ENCODE measurements at regions not wholly inside any gene's neighbourhood (a gene's known extent, or its start where the extent isn't known, plus 50 kb on each side); places are given as distances from the start of the nearest gene placed in this dataset.
"Not testable (repeated sequence)": the region's sequence is repeated elsewhere in the genome, so short reads cannot be mapped to it uniquely, and the experiment has no call there.

- DNase-seq (ENCODE audit: low spot score) (no peak), ATAC-seq (no peak)
- no peak for TF ChIP-seq EZH2 (IDR thresholded peaks at IDR 0.05; ENCODE audit: low read depth, unreplicated experiment)
- no peak for TF ChIP-seq REST (IDR thresholded peaks at IDR 0.05; ENCODE audit: unreplicated experiment)
- TF ChIP-seq STAT1 (IDR thresholded peaks at IDR 0.05; ENCODE audit: unreplicated experiment), result no peak
- no peak for TF ChIP-seq JUNB (IDR thresholded peaks at IDR 0.05; ENCODE audit: unreplicated experiment)
- TF ChIP-seq CTCF (conservative IDR thresholded peaks at IDR 0.05; ENCODE audit: low read depth in 2 of 2), result no peak
- TF ChIP-seq ZNF462 (CRISPR knock-in tag; IDR thresholded peaks at IDR 0.05), result no peak
- TF ChIP-seq POLR2AphosphoS5 (IDR thresholded peaks at IDR 0.05; ENCODE audit: low read depth), result no peak
- TF ChIP-seq ZNF331 (CRISPR knock-in tag; IDR thresholded peaks at IDR 0.05; ENCODE audit: low read depth), result no peak
- no peak for TF ChIP-seq ETS1 (IDR thresholded peaks at IDR 0.05)
- TF ChIP-seq NANOG (IDR thresholded peaks at IDR 0.05; ENCODE audit: borderline replicate concordance), result no peak
- no peak for TF ChIP-seq EZH2phosphoT487 (IDR thresholded peaks at IDR 0.05; ENCODE audit: unreplicated experiment)
- H3K4me3 ChIP-seq, result no peak overlapping the region
- peaks cover 31% of the 10 kb centered on the region for H3K36me3 Mint-ChIP-seq (ENCODE audit: low read depth)
- no peak overlapping the region for H2AFZ ChIP-seq
- H3K36me3 ChIP-seq (ENCODE audit: insufficient read depth), result no peaks in the 10 kb centered on the region
- H3K9me3 Mint-ChIP-seq, result peaks cover 41% of the 10 kb centered on the region
- no peaks in the 10 kb centered on the region for H3K79me2 ChIP-seq (replicated peaks; ENCODE audit: insufficient read depth)
- H3K27me3 Mint-ChIP-seq (ENCODE audit: insufficient read depth, low read depth, poor library complexity), result no peaks in the 10 kb centered on the region
- no peak overlapping the region for H3K27ac Mint-ChIP-seq
- H4K20me1 ChIP-seq (replicated peaks; ENCODE audit: insufficient read depth), result no peaks in the 10 kb centered on the region
- H3F3A ChIP-seq (replicated peaks; ENCODE audit: low read depth), result peaks cover 4% of the 10 kb centered on the region; the same call in 1 of the 2 replicates
- H3K27me3 ChIP-seq (ENCODE audit: insufficient read depth), result no peaks in the 10 kb centered on the region
- no peak overlapping the region for H3K27ac ChIP-seq (ENCODE audit: low read depth)
- H3K4me3 Mint-ChIP-seq, result no peak overlapping the region
- H3K4me2 ChIP-seq, result no peak overlapping the region
- H3K9me2 ChIP-seq (ENCODE audit: insufficient read depth), result no peaks in the 10 kb centered on the region
- H3K4me1 Mint-ChIP-seq, result peaks cover 10% of the 10 kb centered on the region
- H3K4me1 ChIP-seq (ENCODE audit: insufficient read depth), result peaks cover 20% of the 10 kb centered on the region
Observed at GRCh38 chr1:228846952-228847351, 111.7 kb downstream of the RHOU start.

- DNase-seq (ENCODE audit: low spot score); H3K79me2 ChIP-seq (replicated peaks; ENCODE audit: insufficient read depth); H3K4me3 Mint-ChIP-seq; H3K9me2 ChIP-seq (ENCODE audit: insufficient read depth); ATAC-seq; H3K27me3 Mint-ChIP-seq (ENCODE audit: insufficient read depth, low read depth, poor library complexity); H3K4me3 ChIP-seq; H3K4me2 ChIP-seq; H3K27ac ChIP-seq (ENCODE audit: low read depth); H3F3A ChIP-seq (replicated peaks; ENCODE audit: low read depth); H3K27me3 ChIP-seq (ENCODE audit: insufficient read depth); H3K27ac Mint-ChIP-seq; H2AFZ ChIP-seq; H3K36me3 ChIP-seq (ENCODE audit: insufficient read depth); H4K20me1 ChIP-seq (replicated peaks; ENCODE audit: insufficient read depth): not testable (repeated sequence)
- Mint-ChIP-seq H3K36me3 (ENCODE audit: low read depth) (peaks cover 33% of the 10 kb centered on the region), H3K9me3 (peaks cover 42% of the 10 kb centered on the region), H3K4me1 (peaks cover 12% of the 10 kb centered on the region)
- H3K4me1 ChIP-seq (ENCODE audit: insufficient read depth), result peaks cover 22% of the 10 kb centered on the region
Observed at GRCh38 chr1:228847451-228847850, 112.2 kb downstream of the RHOU start.

Data from GM23338 (cell line).